Spleen (tissue), 11 donors: ENCODE measurements at regions not wholly inside any gene's neighbourhood (a gene's known extent, or its start where the extent isn't known, plus 50 kb on each side); places are given as distances from the start of the nearest gene placed in this dataset.
A peak's percentile ranks its signal among the peaks of the same experiment; 100 is the strongest.

ENCODE experiments used
- DNase-seq: peaks from one replicate; pipeline ENCODE4 v3.0.0-alpha.2; 2020
- H3K27ac ChIP-seq, 8 donors: fragments of 200-600 bp; sonication (generic) in 7 of 8; 1 replicate in 4 of 8; 2 replicates in 4 of 8; pipeline versions ENCODE4 v1.5.0 to v1.8.0; 2016 to 2021; ENCODE audit warnings: inconsistent platforms in 4 of 8, mild to moderate bottlenecking in 4 of 8, moderate library complexity in 1 of 8
- H3K27me3 ChIP-seq, 7 donors: fragments of 200-600 bp; sonication (generic) in 6 of 7; replicated peaks in 1 of 7; 1 replicate in 4 of 7; 2 replicates in 3 of 7; pipeline versions ENCODE4 v1.5.0 to v1.8.0; 2016 to 2021; ENCODE audit warnings: inconsistent platforms in 3 of 7, mild to moderate bottlenecking in 1 of 7
- H3K36me3 ChIP-seq, 6 donors: fragments of 200-600 bp; sonication (generic) in 5 of 6; 1 replicate in 4 of 6; 2 replicates in 2 of 6; pipeline versions ENCODE4 v1.5.0 to v1.8.0; 2016 to 2021; ENCODE audit warnings: inconsistent platforms in 2 of 6
- H3K4me1 ChIP-seq, 6 donors: fragments of 200-600 bp; sonication (generic) in 5 of 6; 1 replicate in 3 of 6; 2 replicates in 3 of 6; pipeline versions ENCODE4 v1.5.0 to v1.8.0; 2016 to 2021; ENCODE audit warnings: inconsistent platforms in 3 of 6
- H3K4me3 ChIP-seq, 8 donors: fragments of 200-600 bp; sonication (generic) in 7 of 8; 1 replicate in 4 of 8; 2 replicates in 4 of 8; pipeline versions ENCODE4 v1.5.0 to v1.8.0; 2016 to 2021; ENCODE audit warnings: inconsistent platforms in 4 of 8, mild to moderate bottlenecking in 4 of 8, moderate library complexity in 2 of 8
- H3K9me3 ChIP-seq, 8 donors: fragments of 200-600 bp; sonication (generic) in 7 of 8; 1 replicate in 4 of 8; 2 replicates in 4 of 8; pipeline versions ENCODE4 v1.5.0 to v1.8.0; 2016 to 2021; ENCODE audit warnings: inconsistent platforms in 4 of 8
- POLR2A ChIP-seq, 3 donors: fragments of 450-650 bp; IDR thresholded peaks; one replicate each; pipeline ENCODE4 v1.5.1; 2017; ENCODE audit warnings: antibody characterized with exemption in 3 of 3, mild to moderate bottlenecking in 1 of 3
- POLR2AphosphoS5 ChIP-seq, 3 donors: sonication (generic); formaldehyde crosslinking; IDR thresholded peaks; one replicate each; pipeline ENCODE4 v1.5.1; 2017; ENCODE audit warnings: antibody characterized with exemption in 3 of 3
- WGBS, 5 donors: extraction: QIAGEN DNeasy Blood & Tissue Kit in 3 of 5; methylation state at CpG; one replicate each; pipeline versions ENCODE4 v1.1.5 to v1.1.7; 2013 to 2018; 5-methylcytosine and 5-hydroxymethylcytosine counted together
- intact Hi-C: fragments of 100-400 bp; cut with DNase I; formaldehyde crosslinking; loops from one replicate; pipeline ENCODE4 v1.15.0; 2023; ENCODE audit warnings: low total_unique reads
- TF ChIP-seq, protein P1 (sequence below), 11 experiments: fragments of 200-600 bp in 7 of 11; fragments of 450-650 bp in 4 of 11; sonication (generic) in 4 of 11; IDR thresholded peaks in 8 of 11; conservative IDR thresholded peaks in 3 of 11; 1 replicate in 7 of 11; 2 replicates in 4 of 11; pipeline versions ENCODE4 v1.4.0 to v1.8.0; 2016 to 2021; ENCODE audit warnings: antibody characterized with exemption in 11 of 11, inconsistent platforms in 4 of 11, mild to moderate bottlenecking in 1 of 11
- donor health status: healthy with polysubstance abuse.
- donor health status: DM: no; HTN: no; CAD: no; lungs with moderate emphysema.
- donor health status: DM: no; HTN: no; CAD: no.
- donor health status: Bipolar disorder and iron deficiency.
- donor health status: healthy.
- donor health status: DM: no; HTN: no; CAD: no.
- donor health status: DM: yes; HTN: yes; CAD: no.

DNA sequence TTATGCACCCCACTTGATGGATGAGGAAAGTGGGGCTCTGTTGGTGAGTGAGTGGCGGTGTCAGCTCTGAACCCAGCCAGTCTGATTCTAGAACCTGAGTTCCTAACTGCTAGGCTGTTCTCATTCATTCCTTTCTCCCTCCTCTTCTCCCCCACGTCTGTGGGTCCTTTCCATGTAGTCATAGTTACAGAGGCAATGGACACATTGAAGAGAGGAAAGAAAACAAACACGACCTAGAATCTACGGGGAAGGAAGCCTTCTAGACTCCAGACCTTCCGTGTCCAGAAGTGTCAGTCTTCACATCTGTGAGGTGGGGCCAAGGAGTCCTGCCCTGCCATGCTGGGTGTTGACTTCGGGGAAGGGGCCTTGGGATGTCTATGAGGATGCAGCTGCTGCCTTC is 115.8 kb upstream of the WNT4 start:
- DNase-seq: no peak
- intact Hi-C loops: no loop called here
- H3K4me3 ChIP-seq: no peak overlapping the region
- WGBS, 5 donors: 55 to 60% (median 55%) methylated on average over 6 of the region's 6 CpGs
- H3K27me3 ChIP-seq: peaks cover 0 to 36% (median 0%) of the 10 kb centered on the region in 7 donors
- H3K9me3 ChIP-seq: no peaks in the 10 kb centered on the region
- no peaks in the 10 kb centered on the region for H3K36me3 ChIP-seq
- TF ChIP-seq POLR2A (IDR thresholded peaks at IDR 0.05) (no peak), POLR2AphosphoS5 (IDR thresholded peaks at IDR 0.05) (no peak)
- TF ChIP-seq, protein P1, sequence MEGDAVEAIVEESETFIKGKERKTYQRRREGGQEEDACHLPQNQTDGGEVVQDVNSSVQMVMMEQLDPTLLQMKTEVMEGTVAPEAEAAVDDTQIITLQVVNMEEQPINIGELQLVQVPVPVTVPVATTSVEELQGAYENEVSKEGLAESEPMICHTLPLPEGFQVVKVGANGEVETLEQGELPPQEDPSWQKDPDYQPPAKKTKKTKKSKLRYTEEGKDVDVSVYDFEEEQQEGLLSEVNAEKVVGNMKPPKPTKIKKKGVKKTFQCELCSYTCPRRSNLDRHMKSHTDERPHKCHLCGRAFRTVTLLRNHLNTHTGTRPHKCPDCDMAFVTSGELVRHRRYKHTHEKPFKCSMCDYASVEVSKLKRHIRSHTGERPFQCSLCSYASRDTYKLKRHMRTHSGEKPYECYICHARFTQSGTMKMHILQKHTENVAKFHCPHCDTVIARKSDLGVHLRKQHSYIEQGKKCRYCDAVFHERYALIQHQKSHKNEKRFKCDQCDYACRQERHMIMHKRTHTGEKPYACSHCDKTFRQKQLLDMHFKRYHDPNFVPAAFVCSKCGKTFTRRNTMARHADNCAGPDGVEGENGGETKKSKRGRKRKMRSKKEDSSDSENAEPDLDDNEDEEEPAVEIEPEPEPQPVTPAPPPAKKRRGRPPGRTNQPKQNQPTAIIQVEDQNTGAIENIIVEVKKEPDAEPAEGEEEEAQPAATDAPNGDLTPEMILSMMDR (IDR thresholded peaks at IDR 0.05 in 8 of 11, conservative IDR thresholded peaks at IDR 0.05 in 3 of 11): no peak
- H3K27ac ChIP-seq: peak overlapping the region in 3 of 8 donors; percentile 19 to 45 (median 38)
- H3K4me1 ChIP-seq: peaks cover 0 to 22% (median 1%) of the 10 kb centered on the region in 6 donors

DNA sequence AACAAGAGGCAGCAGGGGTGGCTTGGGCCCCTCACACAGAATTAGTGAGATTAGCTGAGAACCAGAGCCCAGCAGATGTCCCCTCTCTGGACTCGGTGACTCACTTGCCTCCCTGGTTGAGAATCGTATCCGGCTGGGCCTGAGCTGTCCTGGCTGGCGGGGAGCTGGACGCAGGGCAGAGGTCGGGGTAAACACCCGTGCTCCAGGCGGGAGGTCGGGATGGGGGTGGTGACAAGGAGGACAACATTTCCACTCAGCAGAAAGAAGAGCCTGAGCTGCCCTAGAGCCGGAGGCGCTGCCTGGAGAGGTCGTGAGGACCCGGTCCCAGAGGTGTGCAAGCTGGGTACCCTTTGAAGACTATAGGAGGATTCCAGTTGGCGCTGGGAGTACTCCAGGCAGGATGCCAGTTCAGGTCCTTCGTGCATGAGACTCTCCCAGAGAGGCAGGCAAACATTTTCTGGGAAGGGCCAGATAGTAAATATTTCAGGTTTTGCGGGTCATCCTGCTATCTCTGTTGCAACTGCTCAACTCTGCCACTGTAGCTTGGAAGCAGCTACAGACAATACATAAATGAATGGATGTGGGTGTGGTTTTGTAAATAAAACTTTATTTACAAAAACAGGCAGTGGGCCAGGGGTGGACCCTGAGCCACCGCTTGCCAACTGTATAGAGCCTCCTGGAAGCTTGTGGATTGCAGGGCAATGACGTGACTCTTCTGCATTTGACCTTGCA is 116.8 kb upstream of the WNT4 start:
- peak overlapping the region in 3 of 8 donors; percentile 19 to 45 (median 38) for H3K27ac ChIP-seq
- H3K27me3 ChIP-seq: peaks cover 0 to 39% (median 0%) of the 10 kb centered on the region in 7 donors
- DNase-seq: no peak
- H3K4me3 ChIP-seq: no peak overlapping the region
- 68 to 78% (median 73%) methylated on average over 17 to 18 of the region's 18 CpGs for WGBS, 5 donors
- peaks cover 0 to 22% (median 1%) of the 10 kb centered on the region in 6 donors for H3K4me1 ChIP-seq
- peak; percentile 20 to 56 (median 45) for TF ChIP-seq POLR2AphosphoS5 (IDR thresholded peaks at IDR 0.05)
- TF ChIP-seq, protein P1 (IDR thresholded peaks at IDR 0.05 in 8 of 11, conservative IDR thresholded peaks at IDR 0.05 in 3 of 11): no peak
- no peaks in the 10 kb centered on the region for H3K9me3 ChIP-seq
- intact Hi-C loops: no loop called here
- H3K36me3 ChIP-seq: no peaks in the 10 kb centered on the region

DNA sequence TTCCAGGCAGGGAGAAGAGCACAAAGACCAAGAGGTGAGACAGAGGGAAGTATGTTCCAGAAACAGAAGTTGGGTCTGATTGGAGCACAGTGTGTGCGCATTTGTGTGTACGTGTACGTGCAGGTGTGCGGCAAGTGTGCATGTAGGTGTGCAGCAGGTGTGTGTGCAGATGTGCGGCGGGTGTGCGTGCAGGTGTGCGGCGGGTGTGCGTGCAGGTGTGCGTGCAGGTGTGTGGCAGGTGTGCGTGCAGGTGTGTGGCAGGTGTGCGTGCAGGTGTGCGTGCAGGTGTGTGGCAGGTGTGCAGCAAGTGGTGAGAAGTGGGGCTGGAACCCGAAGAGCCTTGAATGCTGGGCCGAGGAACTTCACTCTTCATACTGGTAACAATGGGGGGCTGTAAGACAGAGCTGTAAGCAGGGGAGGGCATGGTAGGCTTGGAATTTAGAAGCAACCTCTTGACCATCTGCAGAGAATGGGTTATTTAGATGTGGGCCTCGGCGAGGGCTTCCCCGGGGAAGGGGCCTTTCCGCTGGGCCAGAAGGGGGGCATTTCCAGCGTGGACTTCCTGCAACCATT is 118.0 kb upstream of the WNT4 start:
- intact Hi-C loops: no loop called here
- TF ChIP-seq POLR2AphosphoS5 (IDR thresholded peaks at IDR 0.05) (no peak), POLR2A (IDR thresholded peaks at IDR 0.05) (no peak)
- TF ChIP-seq, protein P1 (IDR thresholded peaks at IDR 0.05 in 8 of 11, conservative IDR thresholded peaks at IDR 0.05 in 3 of 11): no peak
- WGBS, 5 donors: 84 to 92% (median 87%) methylated on average over 21 of the region's 21 CpGs
- no peak for DNase-seq
- Histone ChIP-seq H3K27ac (no peak overlapping the region), H3K9me3 (no peaks in the 10 kb centered on the region), H3K4me1 (peaks cover 0 to 22% (median 1%) of the 10 kb centered on the region in 6 donors), H3K27me3 (peaks cover 0 to 34% (median 0%) of the 10 kb centered on the region in 7 donors), H3K4me3 (no peak overlapping the region), H3K36me3 (no peaks in the 10 kb centered on the region)

DNA sequence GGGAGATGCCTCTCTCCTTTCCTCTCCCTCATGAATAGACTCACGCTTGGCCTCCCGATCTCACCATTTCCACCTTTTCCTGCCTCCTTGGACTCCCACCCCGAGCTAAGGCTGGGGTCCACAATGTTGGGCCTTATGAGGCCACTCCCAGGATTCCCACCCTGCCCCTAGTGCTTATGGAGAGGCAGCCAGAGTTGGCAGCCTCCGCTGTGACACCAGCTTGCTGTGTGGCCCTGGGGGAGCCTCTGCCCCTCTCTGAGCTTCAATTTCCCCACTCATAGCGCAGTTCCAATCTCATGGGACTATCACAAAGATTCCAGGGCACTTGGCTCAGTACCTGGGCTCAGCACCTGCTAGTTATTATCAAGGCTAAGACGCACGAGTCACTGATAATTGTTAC is 118.7 kb upstream of the WNT4 start:
- Histone ChIP-seq H3K27me3 (peaks cover 0 to 39% (median 0%) of the 10 kb centered on the region in 7 donors), H3K27ac (no peak overlapping the region), H3K4me1 (peaks cover 0 to 22% (median 1%) of the 10 kb centered on the region in 6 donors), H3K9me3 (no peaks in the 10 kb centered on the region), H3K36me3 (no peaks in the 10 kb centered on the region), H3K4me3 (no peak overlapping the region)
- 76 to 80% (median 78%) methylated on average over 6 to 7 of the region's 7 CpGs for WGBS, 5 donors
- intact Hi-C loops: no loop called here
- no peak for DNase-seq
- TF ChIP-seq, protein P1 (IDR thresholded peaks at IDR 0.05 in 8 of 11, conservative IDR thresholded peaks at IDR 0.05 in 3 of 11): no peak
- no peak for TF ChIP-seq POLR2AphosphoS5 (IDR thresholded peaks at IDR 0.05)
- TF ChIP-seq POLR2A (IDR thresholded peaks at IDR 0.05): no peak
